Activated CD4-positive, alpha-beta T cell treated with anti-CD3 and anti-CD28 coated beads for 36 hours (primary cell): ENCODE measurements at regions not wholly inside any gene's neighbourhood (a gene's known extent, or its start where the extent isn't known, plus 50 kb on each side); places are given as distances from the start of the nearest gene placed in this dataset.

Source experiments
- ATAC-seq: fragments of 200-7000 bp; cut with Tn5 transposase; one replicate; pipeline ENCODE4 v1.10.0; 2021; ENCODE audit warnings: mild to moderate bottlenecking, moderate library complexity
- CTCF ChIA-PET: fragments of 350-600 bp; sonication (Branson Sonifier 250); formaldehyde crosslinking; loops from one replicate; lab custom pipeline; 2021; ENCODE audit warnings: antibody characterized with exemption; lab: Charles Lee
- POLR2A ChIA-PET: fragments of 350-600 bp; sonication (Branson Sonifier 250); formaldehyde crosslinking; loops from one replicate; lab custom pipeline; 2021; ENCODE audit warnings: antibody characterized with exemption, inconsistent platforms; lab: Charles Lee
- DNase-seq: peaks from one replicate; pipeline ENCODE4 v3.0.0-alpha.2; 2020
- H3K27ac Mint-ChIP-seq: one replicate; pipeline ENCODE4 v1.8.0; 2021; ENCODE audit warnings: mixed read lengths
- H3K27me3 Mint-ChIP-seq: one replicate; pipeline ENCODE4 v1.8.0; 2021; ENCODE audit warnings: mixed read lengths
- H3K36me3 Mint-ChIP-seq: one replicate; pipeline ENCODE4 v1.8.0; 2021; ENCODE audit warnings: low read depth, mixed read lengths
- H3K4me1 Mint-ChIP-seq: one replicate; pipeline ENCODE4 v1.8.0; 2021; ENCODE audit warnings: mixed read lengths
- H3K4me3 Mint-ChIP-seq: one replicate; pipeline ENCODE4 v1.8.0; 2021; ENCODE audit warnings: mild to moderate bottlenecking, moderate library complexity, mixed read lengths
- H3K9me3 Mint-ChIP-seq: one replicate; pipeline ENCODE4 v1.8.0; 2021; ENCODE audit warnings: low read depth, mixed read lengths
- intact Hi-C, 2 experiments: fragments of 100-400 bp; cut with DNase I in 1 of 2; cut with micrococcal nuclease in 1 of 2; formaldehyde crosslinking; loops; one replicate each; pipeline versions ENCODE4 v1.14.2 to v1.15.1; 2022 to 2024; cut with DNase I, micrococcal nuclease

- intact Hi-C loops, result no loop called here
These were observed 483.9 kb downstream of the CD83 start for GRCh38 chr6:14601490-14601889.

GRCh38 chr6:14606353-14606752 is 488.8 kb downstream of the CD83 start:
- Mint-ChIP-seq H3K4me3 (no peak overlapping the region), H3K27ac (no peak overlapping the region), H3K9me3 (peaks cover 3% of the 10 kb centered on the region), H3K36me3 (no peaks in the 10 kb centered on the region), H3K27me3 (peaks cover 2% of the 10 kb centered on the region), H3K4me1 (peaks cover 2% of the 10 kb centered on the region)
- intact Hi-C loops, result no loop called here
- no peak for ATAC-seq
- CTCF ChIA-PET, result interaction anchor here (0.8 kb wide), 1 partner anchor 74 kb away, joined by 4 read pairs; no protein-coding TSS in a partner anchor
- POLR2A ChIA-PET, result no interaction called here
- DNase-seq, result no peak

More at GRCh38 chr6:14601490-14601889, 483.9 kb downstream of the CD83 start:
- Mint-ChIP-seq H3K4me1 (peaks cover 17% of the 10 kb centered on the region), H3K4me3 (no peak overlapping the region), H3K27ac (no peak overlapping the region), H3K9me3 (no peaks in the 10 kb centered on the region), H3K27me3 (no peaks in the 10 kb centered on the region), H3K36me3 (no peaks in the 10 kb centered on the region)
- DNase-seq (no peak), ATAC-seq (no peak)
- ChIA-PET CTCF (interaction anchor here (0.8 to 1.6 kb wide), 2 partner anchors 13 to 22 kb away, joined by 3 to 5 read pairs; no protein-coding TSS in a partner anchor), POLR2A (no interaction called here)

GRCh38 chr6:14610141-14610540 is 492.6 kb downstream of the CD83 start:
- H3K27me3 Mint-ChIP-seq, result peaks cover 2% of the 10 kb centered on the region
- H3K4me1 Mint-ChIP-seq, result peaks cover 11% of the 10 kb centered on the region
- DNase-seq, result no peak
- no peaks in the 10 kb centered on the region for H3K36me3 Mint-ChIP-seq
- peaks cover 4% of the 10 kb centered on the region for H3K9me3 Mint-ChIP-seq
- ChIA-PET CTCF (interaction anchor here (0.6 kb wide), 1 partner anchor 12 kb away, joined by 3 read pairs; no protein-coding TSS in a partner anchor), POLR2A (interaction anchor here (0.6 kb wide), 1 partner anchor 10 kb away, joined by 3 read pairs; no protein-coding TSS in a partner anchor)
- intact Hi-C loops, result no loop called here
- no peak overlapping the region for H3K4me3 Mint-ChIP-seq
- ATAC-seq, result no peak
- no peak overlapping the region for H3K27ac Mint-ChIP-seq

GRCh38 chr6:14612016-14612980 is 494.7 kb downstream of the CD83 start:
- Mint-ChIP-seq H3K36me3 (no peaks in the 10 kb centered on the region), H3K27me3 (peaks cover 2% of the 10 kb centered on the region), H3K27ac (no peak overlapping the region), H3K4me1 (peaks cover 16% of the 10 kb centered on the region), H3K4me3 (no peak overlapping the region), H3K9me3 (peaks cover 8% of the 10 kb centered on the region)
- ATAC-seq, result no peak
- intact Hi-C loops, result no loop called here
- DNase-seq, result no peak
- CTCF ChIA-PET, result interaction anchor here (0.6 to 1.2 kb wide), 3 partner anchors 8 to 428 kb away, joined by 3 read pairs; no protein-coding TSS in a partner anchor
- POLR2A ChIA-PET, result no interaction called here

GRCh38 chr6:14614631-14615030 is 497.1 kb downstream of the CD83 start:
- H3K9me3 Mint-ChIP-seq, result peaks cover 8% of the 10 kb centered on the region
- DNase-seq (no peak), ATAC-seq (no peak)
- H3K4me1 Mint-ChIP-seq, result peaks cover 19% of the 10 kb centered on the region
- H3K4me3 Mint-ChIP-seq, result no peak overlapping the region
- no peaks in the 10 kb centered on the region for H3K36me3 Mint-ChIP-seq
- intact Hi-C loops, result no loop called here
- peaks cover 2% of the 10 kb centered on the region for H3K27me3 Mint-ChIP-seq
- no peak overlapping the region for H3K27ac Mint-ChIP-seq
- ChIA-PET CTCF (interaction anchor here (1.1 kb wide), 1 partner anchor 123 kb away, joined by 3 read pairs; no protein-coding TSS in a partner anchor), POLR2A (no interaction called here)

- H3K27me3 Mint-ChIP-seq, result no peaks in the 10 kb centered on the region
- no peak overlapping the region for H3K4me3 Mint-ChIP-seq
- POLR2A ChIA-PET, result no interaction called here
- intact Hi-C loops, result no loop called here
- peaks cover 4% of the 10 kb centered on the region for H3K9me3 Mint-ChIP-seq
- no peak overlapping the region for H3K27ac Mint-ChIP-seq
- ATAC-seq (no peak), DNase-seq (no peak)
- H3K4me1 Mint-ChIP-seq, result peaks cover 25% of the 10 kb centered on the region
- CTCF ChIA-PET, result interaction anchor here (0.8 kb wide), 1 partner anchor 104 kb away, joined by 4 read pairs; no protein-coding TSS in a partner anchor
- H3K36me3 Mint-ChIP-seq, result no peaks in the 10 kb centered on the region
These were observed 499.1 kb downstream of the CD83 start for GRCh38 chr6:14616656-14617055.

DNA sequence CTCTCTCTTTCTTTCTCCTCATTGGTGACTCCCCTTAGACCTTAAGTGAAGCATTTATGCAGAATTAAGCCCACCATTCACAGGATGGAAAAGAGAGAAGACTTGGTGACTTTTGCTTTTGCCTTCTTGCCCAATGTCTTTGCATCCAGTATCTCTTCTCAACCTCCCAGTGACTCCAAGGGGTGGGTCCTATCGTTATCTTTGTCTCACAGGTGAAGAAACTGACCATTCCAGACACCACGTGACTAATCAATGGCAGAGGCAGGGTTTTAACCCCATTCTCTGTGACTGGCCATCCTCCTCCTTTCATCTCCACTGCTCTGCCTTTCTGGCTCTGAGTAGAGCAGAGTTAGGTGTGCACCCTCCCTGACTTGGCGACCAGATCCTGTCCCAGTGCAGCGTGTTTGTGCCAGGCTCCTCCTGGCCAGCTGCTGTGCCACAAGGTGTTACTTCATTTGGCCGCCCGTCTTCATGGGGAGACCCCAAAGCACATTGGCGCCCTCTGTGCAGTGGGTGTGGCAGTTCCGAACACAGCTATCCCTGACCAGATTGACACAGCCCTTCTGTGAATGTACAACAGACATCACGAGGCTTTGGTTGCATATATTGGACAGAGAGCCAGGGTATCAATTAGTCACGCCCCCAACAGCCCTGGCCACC is 501.3 kb downstream of the CD83 start:
- H3K9me3 Mint-ChIP-seq, result peaks cover 4% of the 10 kb centered on the region
- H3K27me3 Mint-ChIP-seq, result no peaks in the 10 kb centered on the region
- ChIA-PET CTCF (no interaction called here), POLR2A (no interaction called here)
- no peak for DNase-seq
- H3K36me3 Mint-ChIP-seq, result no peaks in the 10 kb centered on the region
- no peak for ATAC-seq
- no peak overlapping the region for H3K27ac Mint-ChIP-seq
- H3K4me3 Mint-ChIP-seq, result no peak overlapping the region
- intact Hi-C loops, result no loop called here
- H3K4me1 Mint-ChIP-seq, result peaks cover 29% of the 10 kb centered on the region

- Mint-ChIP-seq H3K4me1 (peaks cover 29% of the 10 kb centered on the region), H3K9me3 (peaks cover 4% of the 10 kb centered on the region), H3K4me3 (no peak overlapping the region), H3K27me3 (no peaks in the 10 kb centered on the region), H3K27ac (no peak overlapping the region), H3K36me3 (no peaks in the 10 kb centered on the region)
- POLR2A ChIA-PET, result interaction anchor here (0.6 kb wide), 1 partner anchor 9 kb away, joined by 3 read pairs; no protein-coding TSS in a partner anchor
- ATAC-seq (no peak), DNase-seq (no peak)
- CTCF ChIA-PET, result interaction anchor here (0.6 to 1.5 kb wide), 2 partner anchors 7 to 60 kb away, joined by 3 read pairs; no protein-coding TSS in a partner anchor
- intact Hi-C loops, result no loop called here
These were observed 501.8 kb downstream of the CD83 start for GRCh38 chr6:14619419-14619781.

GRCh38 chr6:14620522-14620921 is 502.9 kb downstream of the CD83 start:
- no peak overlapping the region for H3K27ac Mint-ChIP-seq
- H3K36me3 Mint-ChIP-seq, result peaks cover 4% of the 10 kb centered on the region
- ChIA-PET CTCF (interaction anchor here (1.5 kb wide), 1 partner anchor 8 kb away, joined by 3 read pairs; no protein-coding TSS in a partner anchor), POLR2A (no interaction called here)
- no peaks in the 10 kb centered on the region for H3K27me3 Mint-ChIP-seq
- intact Hi-C loops, result no loop called here
- H3K4me1 Mint-ChIP-seq, result peaks cover 34% of the 10 kb centered on the region
- DNase-seq (no peak), ATAC-seq (no peak)
- peaks cover under 1% of the 10 kb centered on the region for H3K9me3 Mint-ChIP-seq
- H3K4me3 Mint-ChIP-seq, result no peak overlapping the region

GRCh38 chr6:14621518-14621917 is 503.9 kb downstream of the CD83 start:
- Mint-ChIP-seq H3K27me3 (no peaks in the 10 kb centered on the region), H3K27ac (no peak overlapping the region), H3K4me1 (peaks cover 39% of the 10 kb centered on the region), H3K36me3 (peaks cover 4% of the 10 kb centered on the region), H3K9me3 (no peaks in the 10 kb centered on the region), H3K4me3 (no peak overlapping the region)
- ATAC-seq (no peak), DNase-seq (no peak)
- POLR2A ChIA-PET, result interaction anchor here (0.6 kb wide), 1 partner anchor 27 kb away, joined by 3 read pairs; no protein-coding TSS in a partner anchor
- intact Hi-C loops, result no loop called here
- CTCF ChIA-PET, result interaction anchor here (0.6 to 0.7 kb wide), 2 partner anchors 12 to 273 kb away, joined by 3 read pairs; no protein-coding TSS in a partner anchor

DNA sequence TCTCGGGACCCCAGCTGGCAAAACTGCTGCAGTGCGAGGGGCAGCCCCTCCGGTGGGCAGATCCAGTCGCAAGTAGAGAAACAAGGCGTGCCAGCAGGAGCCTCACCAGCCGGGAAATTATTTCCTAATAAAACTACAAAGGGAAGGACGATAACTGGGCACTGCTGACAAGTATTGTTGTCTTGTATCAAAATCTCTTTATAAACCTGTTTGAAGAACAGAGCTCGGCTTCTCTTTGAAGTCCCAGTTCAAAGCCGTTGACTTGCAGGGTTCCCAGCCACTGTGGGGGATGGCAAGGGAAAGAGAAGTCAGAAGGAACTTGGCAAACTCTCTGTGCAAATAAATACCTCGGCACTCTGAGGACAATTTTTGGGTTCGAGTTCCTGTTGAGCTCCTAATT is 504.5 kb downstream of the CD83 start:
- ATAC-seq (no peak), DNase-seq (no peak)
- no peak overlapping the region for H3K27ac Mint-ChIP-seq
- H3K27me3 Mint-ChIP-seq, result no peaks in the 10 kb centered on the region
- ChIA-PET POLR2A (interaction anchor here (0.6 kb wide), 1 partner anchor 27 kb away, joined by 3 read pairs; no protein-coding TSS in a partner anchor), CTCF (interaction anchor here (0.6 to 0.7 kb wide), 2 partner anchors 12 to 273 kb away, joined by 3 read pairs; no protein-coding TSS in a partner anchor)
- no peak overlapping the region for H3K4me3 Mint-ChIP-seq
- H3K36me3 Mint-ChIP-seq, result peaks cover 4% of the 10 kb centered on the region
- H3K4me1 Mint-ChIP-seq, result peaks cover 34% of the 10 kb centered on the region
- intact Hi-C loops, result no loop called here
- H3K9me3 Mint-ChIP-seq, result peaks cover 1% of the 10 kb centered on the region
